GM20000 (cell line): ENCODE measurements at regions not wholly inside any gene's neighbourhood (a gene's known extent, or its start where the extent isn't known, plus 50 kb on each side); places are given as distances from the start of the nearest gene placed in this dataset.

ENCODE experiments used
- DNase-seq: peaks from one replicate; pipeline ENCODE4 v3.0.0; 2012; ENCODE audit warnings: low spot score
- TF ChIP-seq, protein P1 (sequence below): IDR thresholded peaks from 2 replicates; pipeline ENCODE4 v1.5.1; 2012; ENCODE audit warnings: mild to moderate bottlenecking, control low read depth; ENCODE audit errors: extremely low read depth, missing control alignments

DNA sequence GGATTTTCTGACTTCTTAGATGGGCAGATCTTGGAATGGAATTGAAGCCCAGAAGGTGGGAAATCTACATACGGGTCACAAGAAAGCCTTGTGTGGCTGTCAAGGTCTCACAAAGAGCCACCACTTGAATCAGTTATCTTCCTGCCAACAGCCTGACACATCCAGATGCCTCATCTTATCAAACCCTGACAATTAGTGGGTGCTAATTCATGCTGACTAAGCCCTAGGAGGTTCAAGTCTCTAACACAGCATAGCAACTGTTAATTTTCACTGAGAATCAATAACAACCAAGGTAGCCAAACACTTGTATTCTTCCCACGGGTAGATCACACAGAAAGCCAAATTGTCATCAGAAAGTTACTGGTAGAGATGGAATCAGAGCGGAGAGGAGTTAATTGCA lies 222.2 kb downstream of the TMEM167A start:
- no peak for DNase-seq
- TF ChIP-seq, protein P1, sequence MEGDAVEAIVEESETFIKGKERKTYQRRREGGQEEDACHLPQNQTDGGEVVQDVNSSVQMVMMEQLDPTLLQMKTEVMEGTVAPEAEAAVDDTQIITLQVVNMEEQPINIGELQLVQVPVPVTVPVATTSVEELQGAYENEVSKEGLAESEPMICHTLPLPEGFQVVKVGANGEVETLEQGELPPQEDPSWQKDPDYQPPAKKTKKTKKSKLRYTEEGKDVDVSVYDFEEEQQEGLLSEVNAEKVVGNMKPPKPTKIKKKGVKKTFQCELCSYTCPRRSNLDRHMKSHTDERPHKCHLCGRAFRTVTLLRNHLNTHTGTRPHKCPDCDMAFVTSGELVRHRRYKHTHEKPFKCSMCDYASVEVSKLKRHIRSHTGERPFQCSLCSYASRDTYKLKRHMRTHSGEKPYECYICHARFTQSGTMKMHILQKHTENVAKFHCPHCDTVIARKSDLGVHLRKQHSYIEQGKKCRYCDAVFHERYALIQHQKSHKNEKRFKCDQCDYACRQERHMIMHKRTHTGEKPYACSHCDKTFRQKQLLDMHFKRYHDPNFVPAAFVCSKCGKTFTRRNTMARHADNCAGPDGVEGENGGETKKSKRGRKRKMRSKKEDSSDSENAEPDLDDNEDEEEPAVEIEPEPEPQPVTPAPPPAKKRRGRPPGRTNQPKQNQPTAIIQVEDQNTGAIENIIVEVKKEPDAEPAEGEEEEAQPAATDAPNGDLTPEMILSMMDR, result no peak

DNA sequence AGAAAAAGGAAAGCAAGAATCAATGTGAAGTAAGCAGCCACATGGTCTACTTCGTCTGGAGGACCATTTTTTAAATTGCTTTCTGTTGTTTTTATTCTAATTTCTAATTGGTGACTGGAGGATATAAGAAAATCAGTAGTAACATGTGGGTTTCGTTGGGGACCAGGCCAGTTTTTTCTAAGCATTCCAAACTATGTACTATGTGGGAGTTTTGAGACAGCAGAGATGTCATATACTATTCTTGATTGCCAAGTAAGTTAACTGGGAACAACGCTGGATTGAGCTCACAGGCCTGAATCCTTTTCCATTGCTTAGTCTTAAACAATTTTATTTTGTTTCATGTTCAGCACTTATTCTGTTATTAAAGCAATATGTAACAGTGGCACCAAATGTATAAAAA lies 225.7 kb downstream of the TMEM167A start:
- DNase-seq, result no peak
- TF ChIP-seq, protein P1, result no peak

DNA sequence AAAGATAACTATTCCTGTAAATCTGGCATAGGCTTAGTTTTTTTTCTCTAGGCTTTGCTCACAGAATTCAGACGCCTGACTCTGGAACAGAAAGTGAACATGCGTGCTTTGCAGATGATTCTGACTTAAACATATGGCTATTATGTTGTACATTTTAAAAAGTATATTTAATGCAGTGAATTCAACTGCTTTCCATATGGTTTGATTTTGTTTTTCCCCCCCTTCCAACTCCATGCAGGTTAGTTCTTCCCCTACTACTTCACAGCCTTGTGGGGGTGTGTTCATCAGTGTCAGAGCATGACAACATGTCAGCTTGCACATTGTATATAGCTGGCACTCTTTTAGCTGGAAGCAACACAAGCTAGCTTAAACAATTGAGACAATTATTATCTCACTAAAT lies 226.8 kb downstream of the TMEM167A start:
- TF ChIP-seq, protein P1, result no peak
- no peak for DNase-seq

DNA sequence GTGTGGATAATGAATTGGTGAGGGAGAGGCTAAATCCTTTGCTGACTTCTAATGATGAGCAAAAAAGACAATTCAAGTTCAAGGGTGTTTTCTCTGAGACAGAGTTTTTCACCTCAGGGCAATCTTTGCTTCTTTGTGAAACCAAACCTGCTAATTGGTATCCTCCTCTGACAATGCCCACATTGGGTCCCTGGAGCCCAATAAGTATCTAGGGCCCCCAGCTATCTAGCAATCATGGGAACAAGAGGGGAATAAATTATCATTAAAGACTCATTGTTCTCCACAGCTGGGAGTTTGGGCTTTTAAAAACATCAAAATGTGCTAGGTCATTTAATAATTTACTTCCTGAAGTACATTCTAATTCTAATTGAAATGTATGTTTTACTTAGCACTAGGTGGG lies 227.3 kb downstream of the TMEM167A start:
- TF ChIP-seq, protein P1, result no peak
- no peak for DNase-seq

DNA sequence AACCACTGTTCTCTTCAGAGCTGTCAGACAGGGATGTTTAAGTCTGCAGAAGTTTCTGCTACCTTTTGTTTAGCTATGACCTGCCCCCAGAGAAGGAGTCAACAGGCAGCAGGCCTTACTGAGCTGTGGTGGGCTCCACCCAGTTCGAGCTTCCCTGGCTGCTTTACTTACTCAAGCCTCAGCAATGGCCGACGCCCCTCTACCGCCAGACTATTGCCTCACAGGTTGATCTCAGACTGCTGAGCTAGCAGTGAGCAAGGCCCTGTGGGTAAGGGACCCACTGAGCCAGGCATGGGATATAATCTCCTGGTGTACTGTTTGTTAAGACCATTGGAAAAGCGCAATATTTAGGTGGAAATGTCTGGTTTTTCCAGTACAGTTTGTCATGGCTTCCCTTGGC lies 229.6 kb downstream of the TMEM167A start:
- DNase-seq, result no peak
- TF ChIP-seq, protein P1, result no peak

DNA sequence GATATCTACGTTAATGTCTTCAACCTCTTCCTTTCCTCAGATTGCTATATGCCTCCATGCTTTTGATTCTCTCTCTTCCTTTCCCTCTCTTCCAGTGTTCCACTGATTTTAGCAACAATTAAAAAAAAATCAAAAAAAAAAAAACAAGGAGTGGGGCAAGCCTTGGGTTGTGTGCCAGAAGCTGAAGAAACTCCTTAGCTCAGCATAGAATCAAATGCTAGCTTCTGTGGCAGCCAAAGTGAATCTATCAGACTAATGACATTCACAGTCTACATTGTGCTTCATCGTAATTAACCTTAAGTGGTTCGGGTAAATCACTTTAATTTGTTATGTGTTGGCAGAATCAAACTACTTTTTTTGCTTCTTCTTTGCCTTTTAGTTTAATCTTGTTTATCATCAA lies 237.3 kb downstream of the TMEM167A start:
- TF ChIP-seq, protein P1, result no peak
- no peak for DNase-seq

DNA sequence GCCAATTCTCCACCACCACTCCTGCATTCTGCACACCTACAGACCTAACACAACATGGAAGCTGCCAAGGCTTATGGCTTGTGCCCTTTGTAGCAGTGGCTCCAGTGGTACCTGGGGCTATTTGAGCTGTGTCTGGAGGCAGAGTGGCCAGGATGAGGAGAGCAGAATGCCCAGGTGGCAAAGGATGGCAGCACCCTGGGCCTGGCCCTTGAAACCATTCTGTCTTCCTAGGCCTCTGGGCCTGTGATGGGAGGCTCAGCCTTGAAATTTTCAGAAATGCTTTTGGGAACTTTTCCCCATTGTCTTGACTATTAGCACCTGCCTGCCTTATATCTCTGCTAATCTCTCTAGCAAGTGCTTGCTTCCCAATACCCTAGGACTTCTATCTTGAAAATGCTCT lies 241.7 kb downstream of the TMEM167A start:
- TF ChIP-seq, protein P1, result no peak
- DNase-seq, result no peak
